K562 (cell line): ENCODE measurements at regions not wholly inside any gene's neighbourhood (a gene's known extent, or its start where the extent isn't known, plus 50 kb on each side); places are given as distances from the start of the nearest gene placed in this dataset.

Source experiments
- ATAC-seq: fragments of 200-7000 bp; cut with Tn5 transposase; 3 replicates; pipeline ENCODE4 v1.9.1; 2020; ENCODE audit warnings: moderate library complexity
- BruUV-seq: library from RNA; stranded (reverse); fragments of 400-500 nt; replicated peaks from 2 replicates; lab custom pipeline; 2021; lab: Mats Ljungman, UMichigan
- CTCF ChIA-PET: fragments of 300-600 bp; formaldehyde crosslinking; extraction: SDS; loops from one replicate; lab custom pipeline; 2021; ENCODE audit warnings: low intra/inter-chr PET ratio; lab: Yijun Ruan, JAX
- POLR2A ChIA-PET: fragments of 300-600, 350-650 bp; sonication (Branson Sonifier 250); formaldehyde crosslinking; extraction: SDS; loops from one replicate; lab custom pipeline; 2021; ENCODE audit warnings: antibody characterized with exemption, inconsistent platforms; lab: Yijun Ruan, JAX
- DNase-seq, 4 experiments: peaks; one replicate each; pipeline versions ENCODE4 v3.0.0 to v3.0.0-alpha.2; 2011 to 2018; ENCODE audit warnings: low spot score in 3 of 4, mixed read lengths in 3 of 4; ENCODE audit errors: extremely low read depth in 1 of 4
- FAIRE-seq: peaks from 2 replicates; lab custom pipeline; 2011; peaks lifted over from hg19 to GRCh38; lab: Jason Lieb, UNC
- H2AFZ ChIP-seq: 2 replicates; pipeline ENCODE4 v1.6.0; 2011; ENCODE audit warnings: low read depth, low read length, control low read depth, inconsistent platforms
- H3K27ac ChIP-seq: fragments of 200-600 bp; 3 replicates; pipeline ENCODE4 v1.8.0; 2011; ENCODE audit warnings: low read depth, mild to moderate bottlenecking, control low read depth, inconsistent platforms, low read length, moderate library complexity, mixed read lengths; ENCODE audit errors: extremely low read depth
- H3K27me3 ChIP-seq, 2 experiments: fragments of 300-600 bp in 1 of 2; 2 replicates in 1 of 2; 3 replicates in 1 of 2; pipeline versions ENCODE4 v1.6.0 to v1.8.0; 2011; ENCODE audit warnings: inconsistent platforms in 2 of 2, low read length in 2 of 2, mild to moderate bottlenecking in 1 of 2, mixed read lengths in 1 of 2, moderate library complexity in 1 of 2; ENCODE audit not compliant: control insufficient read depth in 2 of 2, insufficient read depth in 2 of 2
- H3K36me3 ChIP-seq: fragments of 300-600 bp; 3 replicates; pipeline ENCODE4 v1.8.0; 2011; ENCODE audit warnings: mild to moderate bottlenecking, low read length, inconsistent platforms; ENCODE audit not compliant: control insufficient read depth, insufficient read depth
- H3K4me1 ChIP-seq, 2 experiments: fragments of 200-600 bp in 1 of 2; replicated peaks in 1 of 2; 2 replicates in 1 of 2; 3 replicates in 1 of 2; pipeline versions ENCODE4 v1.5.1 to v1.8.0; 2011; ENCODE audit warnings: inconsistent platforms in 2 of 2, low read length in 2 of 2, mild to moderate bottlenecking in 1 of 2, mixed read lengths in 1 of 2, moderate library complexity in 1 of 2; ENCODE audit not compliant: control insufficient read depth in 2 of 2, insufficient read depth in 2 of 2
- H3K4me2 ChIP-seq: 2 replicates; pipeline ENCODE4 v1.6.1; 2011; ENCODE audit warnings: low read length, control low read depth, inconsistent platforms, mixed read lengths; ENCODE audit not compliant: insufficient read depth
- H3K4me3 ChIP-seq: fragments of 200-600 bp; sonication (generic), shearing (Covaris generic); 2 replicates; pipeline ENCODE4 v1.5.1; 2016; ENCODE audit warnings: control low read depth, inconsistent platforms
- H3K79me2 ChIP-seq: fragments of 200-600 bp; 3 replicates; pipeline ENCODE4 v1.8.0; 2011; ENCODE audit warnings: low read length, inconsistent platforms; ENCODE audit not compliant: control insufficient read depth, insufficient read depth
- H3K9ac ChIP-seq, 2 experiments: 2 replicates each; pipeline versions ENCODE4 v1.6.0 to v1.6.1; 2011; ENCODE audit warnings: low read depth in 2 of 2, low read length in 2 of 2, control low read depth in 1 of 2, inconsistent platforms in 1 of 2, mild to moderate bottlenecking in 1 of 2, mixed read lengths in 1 of 2; ENCODE audit not compliant: insufficient read depth in 1 of 2
- H3K9me1 ChIP-seq: one replicate; pipeline ENCODE4 v1.6.0; 2011; ENCODE audit warnings: inconsistent platforms, mild to moderate bottlenecking, low read length, moderate library complexity; ENCODE audit not compliant: control insufficient read depth, insufficient read depth
- H3K9me3 ChIP-seq: replicated peaks from 2 replicates; pipeline ENCODE4 v1.5.1; 2011; ENCODE audit warnings: low read depth, low read length, inconsistent platforms; ENCODE audit not compliant: control insufficient read depth, insufficient read depth
- H4K20me1 ChIP-seq: replicated peaks from 2 replicates; pipeline ENCODE4 v1.6.1; 2011; ENCODE audit warnings: low read length, inconsistent platforms, mixed read lengths; ENCODE audit not compliant: control insufficient read depth, insufficient read depth
- ARID4B ChIP-seq: sonication (generic); formaldehyde crosslinking; IDR thresholded peaks from 2 replicates; pipeline ENCODE4 v1.8.0; 2022; ENCODE audit warnings: mild to moderate bottlenecking, missing genetic modification reagents
- BHLHE40 ChIP-seq: IDR thresholded peaks from 2 replicates; pipeline ENCODE4 v1.6.1; 2011; ENCODE audit warnings: low read length, improper control_type of control experiment
- KDM1A ChIP-seq, 2 experiments: fragments of 450-650 bp; IDR thresholded peaks; 2 replicates each; pipeline ENCODE4 v1.6.1; 2016; ENCODE audit warnings: mild to moderate bottlenecking in 2 of 2
- LCOR ChIP-seq: sonication (generic); formaldehyde crosslinking; IDR thresholded peaks from 2 replicates; pipeline ENCODE4 v1.8.0; 2022; ENCODE audit warnings: mild to moderate bottlenecking, missing genetic modification reagents
- MAFG ChIP-seq: fragments of 450-650 bp; conservative IDR thresholded peaks from 2 replicates; pipeline ENCODE4 v1.6.1; 2016; ENCODE audit warnings: missing genetic modification characterization, missing compliant biosample characterization
- PHB ChIP-seq: fragments of 250-450 bp; sonication (Bioruptor Pico); IDR thresholded peaks from 2 replicates; pipeline ENCODE4 v1.5.0; 2021
- SRSF7 ChIP-seq: fragments of 200-400 bp; formaldehyde crosslinking; optimal IDR thresholded peaks from 2 replicates; pipeline ENCODE3; 2017; ENCODE audit warnings: mild to moderate bottlenecking, low read depth, low read length
- TCF15 ChIP-seq: fragments of 250-450 bp; sonication (Bioruptor Pico); IDR thresholded peaks from 2 replicates; pipeline ENCODE4 v1.8.0; 2022; ENCODE audit warnings: moderate library complexity, mild to moderate bottlenecking, inconsistent platforms
- ZBTB9 ChIP-seq: fragments of 450-650 bp; formaldehyde crosslinking; IDR thresholded peaks from 2 replicates; pipeline ENCODE4 v1.4.0; 2020; ENCODE audit warnings: mild to moderate bottlenecking, moderate library complexity
- ZNF316 ChIP-seq: fragments of 450-650 bp; IDR thresholded peaks from 2 replicates; pipeline ENCODE4 v1.6.1; 2016
- WGBS: fragments of 100-300 bp; shearing (Covaris generic); methylation state at CpG from one replicate; pipeline ENCODE4 v1.1.6; 2016; ENCODE audit warnings: low coverage, mixed read lengths; ENCODE audit not compliant: insufficient coverage; ENCODE audit errors: missing lambda C conversion rate; 5-methylcytosine and 5-hydroxymethylcytosine counted together
- in situ Hi-C: fragments of 300-500 bp; cut with MboI; formaldehyde crosslinking; loops from 4 replicates; pipeline ENCODE4 v1.15.0; 2018; ENCODE audit warnings: inconsistent platforms, mixed read lengths
- intact Hi-C: fragments of 100-400 bp; cut with micrococcal nuclease; formaldehyde crosslinking; loops from 2 replicates; pipeline ENCODE4 v1.14.2; 2022

GRCh38 chr2:54054774-54055173 lies 60.6 kb upstream of the ACYP2 start:
- FAIRE-seq, result no peak
- no peak overlapping the region for H3K27ac ChIP-seq
- intact Hi-C loops, result no loop called here

More at GRCh38 chr2:54054774-54055173, 60.6 kb upstream of the ACYP2 start:
- Histone ChIP-seq H3K9me1 (no peaks in the 10 kb centered on the region), H3K4me3 (no peak overlapping the region), H3K79me2 (no peaks in the 10 kb centered on the region), H3K9ac (no peak overlapping the region), H4K20me1 (no peaks in the 10 kb centered on the region), H3K4me2 (no peak overlapping the region), H3K9me3 (peaks cover 21% of the 10 kb centered on the region), H3K4me1 (no peaks in the 10 kb centered on the region; a peak in 2 of 5 replicates), H2AFZ (no peak overlapping the region), H3K27me3 (no peaks in the 10 kb centered on the region), H3K36me3 (no peaks in the 10 kb centered on the region)
- WGBS, result 42% methylated on average over 4 of the region's 4 CpGs
- no peak for TF ChIP-seq BHLHE40
- no peak for TF ChIP-seq SRSF7
- TF ChIP-seq KDM1A (IDR thresholded peaks at IDR 0.05), result no peak
- no peak for TF ChIP-seq LCOR (CRISPR knock-in tag)
- no peak for TF ChIP-seq ZBTB9 (CRISPR knock-in tag)
- TF ChIP-seq TCF15, result no peak
- TF ChIP-seq MAFG (tag), result no peak
- no peak for TF ChIP-seq ZNF316
- TF ChIP-seq PHB (CRISPR knock-in tag), result no peak
- TF ChIP-seq ARID4B (CRISPR knock-in tag), result no peak
- BruUV-seq, result no TSS peak
- POLR2A ChIA-PET, result interaction anchor here (0.5 kb wide), 1 partner anchor 9 kb away, joined by 3 read pairs; no protein-coding TSS in a partner anchor
- CTCF ChIA-PET, result no interaction called here
- in situ Hi-C loops, result no loop called here
- ATAC-seq, result no peak
- DNase-seq, result no peak
